Neuronal stem cell (in vitro differentiated cells): ENCODE measurements at regions not wholly inside any gene's neighbourhood (a gene's known extent, or its start where the extent isn't known, plus 50 kb on each side); places are given as distances from the start of the nearest gene placed in this dataset.
"Not testable (repeated sequence)": the region's sequence is repeated elsewhere in the genome, so short reads cannot be mapped to it uniquely, and the experiment has no call there.

Experiments used
- DNase-seq: peaks from one replicate; pipeline ENCODE4 v3.0.0-alpha.2; 2013; ENCODE audit warnings: low spot score
- H2AFZ ChIP-seq: one replicate; pipeline ENCODE4 v1.6.1; 2013; ENCODE audit warnings: mild to moderate bottlenecking, low read length, inconsistent platforms
- H2AK5ac ChIP-seq: 2 replicates; pipeline ENCODE4 v1.6.1; 2013; ENCODE audit warnings: low read depth, mild to moderate bottlenecking, inconsistent platforms, low read length, moderate library complexity, mixed read lengths
- H2BK120ac ChIP-seq: 2 replicates; pipeline ENCODE4 v1.6.1; 2013; ENCODE audit warnings: low read depth, mild to moderate bottlenecking, inconsistent platforms, low read length, moderate library complexity, mixed read lengths
- H2BK12ac ChIP-seq: one replicate; pipeline ENCODE4 v1.6.1; 2013; ENCODE audit warnings: low read length, inconsistent platforms
- H2BK15ac ChIP-seq: 2 replicates; pipeline ENCODE4 v1.6.1; 2013; ENCODE audit warnings: mild to moderate bottlenecking, low read length, inconsistent platforms, mixed read lengths
- H2BK5ac ChIP-seq: one replicate; pipeline ENCODE4 v1.6.1; 2013; ENCODE audit warnings: inconsistent platforms, mild to moderate bottlenecking, low read length, moderate library complexity
- H3K14ac ChIP-seq: one replicate; pipeline ENCODE4 v1.6.1; 2013; ENCODE audit warnings: low read length, inconsistent platforms
- H3K18ac ChIP-seq: 2 replicates; pipeline ENCODE4 v1.6.1; 2013; ENCODE audit warnings: low read length, inconsistent platforms
- H3K23ac ChIP-seq: 2 replicates; pipeline ENCODE4 v1.6.1; 2013; ENCODE audit warnings: low read depth, mild to moderate bottlenecking, mixed read lengths, low read length, inconsistent platforms; ENCODE audit not compliant: poor library complexity
- H3K27ac ChIP-seq: replicated peaks from 3 replicates; pipeline ENCODE4 v1.5.1; 2013; ENCODE audit warnings: low read length, inconsistent platforms
- H3K27me3 ChIP-seq, 3 experiments: 2 replicates each; pipeline ENCODE4 v1.6.1; 2013; ENCODE audit warnings: low read length in 3 of 3, mild to moderate bottlenecking in 2 of 3, inconsistent platforms in 1 of 3, low read depth in 1 of 3, mixed read lengths in 1 of 3, moderate library complexity in 1 of 3; ENCODE audit not compliant: control insufficient read depth in 3 of 3, insufficient read depth in 3 of 3
- H3K36me3 ChIP-seq, 2 donors: replicated peaks in 1 of 2; 2 replicates each; pipeline ENCODE4 v1.6.1; 2013; ENCODE audit warnings: low read length in 2 of 2; ENCODE audit not compliant: control insufficient read depth in 2 of 2, insufficient read depth in 2 of 2
- H3K4ac ChIP-seq: 2 replicates; pipeline ENCODE4 v1.6.1; 2013; ENCODE audit warnings: inconsistent platforms, mild to moderate bottlenecking, low read length, moderate library complexity
- H3K4me1 ChIP-seq, 2 donors: 1 replicate in 1 of 2; 2 replicates in 1 of 2; pipeline ENCODE4 v1.6.1; 2013; ENCODE audit warnings: low read length in 2 of 2, low read depth in 1 of 2; ENCODE audit not compliant: control insufficient read depth in 2 of 2, insufficient read depth in 1 of 2
- H3K4me2 ChIP-seq: one replicate; pipeline ENCODE4 v1.6.1; 2013; ENCODE audit warnings: mild to moderate bottlenecking, low read length, inconsistent platforms; ENCODE audit not compliant: insufficient read depth, poor library complexity, severe bottlenecking
- H3K4me3 ChIP-seq, 2 donors: 2 replicates each; pipeline ENCODE4 v1.5.1; 2013; ENCODE audit warnings: low read length in 2 of 2, mild to moderate bottlenecking in 2 of 2, inconsistent platforms in 1 of 2, moderate library complexity in 1 of 2
- H3K79me1 ChIP-seq: one replicate; pipeline ENCODE4 v1.6.1; 2013; ENCODE audit warnings: low read depth, mild to moderate bottlenecking, inconsistent platforms, low read length, moderate library complexity
- H3K9ac ChIP-seq: one replicate; pipeline ENCODE4 v1.6.1; 2013; ENCODE audit warnings: mild to moderate bottlenecking, low read depth, low read length, inconsistent platforms; ENCODE audit not compliant: poor library complexity
- H3K9me3 ChIP-seq, 2 donors: replicated peaks in 1 of 2; 2 replicates each; pipeline versions ENCODE3 to v1.6.1; 2013; ENCODE audit warnings: low read length in 2 of 2, mild to moderate bottlenecking in 2 of 2, inconsistent platforms in 1 of 2, low read depth in 1 of 2, mixed read lengths in 1 of 2, moderate library complexity in 1 of 2; ENCODE audit not compliant: control insufficient read depth in 2 of 2, insufficient read depth in 1 of 2
- H4K8ac ChIP-seq: one replicate; pipeline ENCODE4 v1.6.1; 2013; ENCODE audit warnings: low read depth, mild to moderate bottlenecking, inconsistent platforms, low read length, moderate library complexity
- H4K91ac ChIP-seq: one replicate; pipeline ENCODE4 v1.6.1; 2013; ENCODE audit warnings: low read length, low read depth, mild to moderate bottlenecking, inconsistent platforms; ENCODE audit not compliant: poor library complexity
- WGBS, 2 donors: extraction: QIAGEN DNeasy Blood & Tissue Kit; methylation state at CpG; one replicate each; pipeline ENCODE4 v1.1.7; 2013; ENCODE audit warnings: missing lambda C conversion rate in 2 of 2, mixed read lengths in 1 of 2; ENCODE audit not compliant: insufficient read length in 2 of 2, insufficient replicate concordance in 1 of 2; ENCODE audit errors: extremely low coverage in 2 of 2; 5-methylcytosine and 5-hydroxymethylcytosine counted together

GRCh38 chr20:25879096-25879495, 182.4 kb upstream of the ZNF337 start:
- H2BK15ac ChIP-seq, H3K9ac ChIP-seq, H3K4me3 ChIP-seq, H3K4me1 ChIP-seq, H3K79me1 ChIP-seq, DNase-seq, H2BK120ac ChIP-seq, H3K4me2 ChIP-seq, H2BK12ac ChIP-seq, H3K4ac ChIP-seq, H2AK5ac ChIP-seq, H2BK5ac ChIP-seq, H3K18ac ChIP-seq, H3K36me3 ChIP-seq, H3K27ac ChIP-seq, H3K27me3 ChIP-seq, H3K9me3 ChIP-seq, H2AFZ ChIP-seq, H4K8ac ChIP-seq, H4K91ac ChIP-seq, H3K23ac ChIP-seq, H3K14ac ChIP-seq: not testable (repeated sequence)
- WGBS, 2 donors = no CpG with 5 or more reads among the region's 2 CpGs

- not testable (repeated sequence) for H2AFZ ChIP-seq, H2AK5ac ChIP-seq, H3K23ac ChIP-seq, H3K4ac ChIP-seq, H3K27ac ChIP-seq, H4K91ac ChIP-seq, H4K8ac ChIP-seq, DNase-seq, H3K4me1 ChIP-seq, H2BK15ac ChIP-seq, H3K79me1 ChIP-seq, H2BK5ac ChIP-seq, H3K9me3 ChIP-seq, H3K14ac ChIP-seq, H3K36me3 ChIP-seq, H2BK120ac ChIP-seq
- H3K18ac ChIP-seq = peak overlapping the region; percentile 85
- H3K4me2 ChIP-seq = peak overlapping the region; percentile 42
- peak overlapping the region; percentile 73 for H2BK12ac ChIP-seq
- WGBS, 2 donors = no CpG with 5 or more reads among the region's 17 CpGs
- peak overlapping the region; percentile 7 for H3K9ac ChIP-seq
- peaks cover 0 to 39% (median 12%) of the 10 kb centered on the region in 3 experiments for H3K27me3 ChIP-seq
- H3K4me3 ChIP-seq = peak overlapping the region in 1 of 2 donors; percentile 59
Measured at GRCh38 chr20:25868650-25868979, 172.0 kb upstream of the ZNF337 start.

GRCh38 chr20:25867776-25868649, 171.4 kb upstream of the ZNF337 start:
- Histone ChIP-seq H3K4ac (no peak overlapping the region), H3K23ac (no peak overlapping the region), H3K27ac (no peak overlapping the region), H3K4me2 (peak overlapping the region; percentile 42), H2AFZ (no peak overlapping the region), H2BK12ac (no peak overlapping the region), H3K36me3 (no peaks in the 10 kb centered on the region), H3K9ac (peak overlapping the region; percentile 7), H4K91ac (no peak overlapping the region), H3K4me1 (peaks cover 6 to 9% of the 10 kb centered on the region in 2 donors), H3K4me3 (peak overlapping the region in 1 of 2 donors; percentile 59), H3K18ac (peak overlapping the region; percentile 1), H3K14ac (no peak overlapping the region), H2BK15ac (no peak overlapping the region), H3K79me1 (no peaks in the 10 kb centered on the region), H4K8ac (no peak overlapping the region), H3K27me3 (peaks cover 0 to 42% (median 14%) of the 10 kb centered on the region in 3 experiments), H2BK120ac (no peak overlapping the region), H2AK5ac (no peak overlapping the region), H2BK5ac (no peak overlapping the region), H3K9me3 (no peaks in the 10 kb centered on the region)
- no peak for DNase-seq
- no CpG with 5 or more reads among the region's 46 CpGs for WGBS, 2 donors

GRCh38 chr20:25867015-25867775, 170.5 kb upstream of the ZNF337 start:
- not testable (repeated sequence) for H2AFZ ChIP-seq, H2BK120ac ChIP-seq, H4K8ac ChIP-seq, H3K9ac ChIP-seq, H2BK15ac ChIP-seq, H2AK5ac ChIP-seq, H3K14ac ChIP-seq, H2BK12ac ChIP-seq, DNase-seq, H3K4me2 ChIP-seq, H3K23ac ChIP-seq, H3K9me3 ChIP-seq, H3K4me3 ChIP-seq, H3K36me3 ChIP-seq, H3K27ac ChIP-seq, H2BK5ac ChIP-seq, H3K4ac ChIP-seq, H3K4me1 ChIP-seq, H3K79me1 ChIP-seq, H4K91ac ChIP-seq
- Histone ChIP-seq H3K27me3 (peaks cover 1 to 49% (median 21%) of the 10 kb centered on the region in 3 experiments), H3K18ac (peak overlapping the region; percentile 57)
- no CpG with 5 or more reads among the region's 35 CpGs for WGBS, 2 donors
